Neural cell (in vitro differentiated cells): ENCODE measurements at regions not wholly inside any gene's neighbourhood (a gene's known extent, or its start where the extent isn't known, plus 50 kb on each side); places are given as distances from the start of the nearest gene placed in this dataset.

ENCODE experiments used
- H2AFZ ChIP-seq: fragments of 200-600, 300-800 bp; sonication (generic), shearing (Covaris generic); 2 replicates; pipeline ENCODE4 v1.6.0; 2014; ENCODE audit warnings: low read depth, mild to moderate bottlenecking, antibody characterized with exemption, low read length, moderate library complexity
- H3F3A ChIP-seq: fragments of 200-600 bp; shearing (Covaris generic); 2 replicates; pipeline ENCODE4 v1.6.1; 2016; ENCODE audit warnings: mild to moderate bottlenecking, moderate library complexity, mixed read lengths, antibody characterized with exemption, low read length; ENCODE audit not compliant: insufficient read depth, poor library complexity, severe bottlenecking
- H3K27ac ChIP-seq: fragments of 200-600, 300-800 bp; sonication (generic), shearing (Covaris generic); 2 replicates; pipeline ENCODE4 v1.5.1; 2014; ENCODE audit warnings: mild to moderate bottlenecking, low read length, moderate library complexity
- H3K27me3 ChIP-seq: fragments of 300-800, 200-600 bp; sonication (generic), shearing (Covaris generic); 2 replicates; pipeline ENCODE4 v1.6.0; 2014; ENCODE audit warnings: mild to moderate bottlenecking, low read depth, low read length, moderate library complexity; ENCODE audit not compliant: insufficient read depth
- H3K36me3 ChIP-seq: fragments of 300-800, 200-600 bp; sonication (generic), shearing (Covaris generic); 2 replicates; pipeline ENCODE4 v1.5.1; 2014; ENCODE audit warnings: mild to moderate bottlenecking, antibody characterized with exemption, low read length, moderate library complexity; ENCODE audit not compliant: insufficient read depth
- H3K4me2 ChIP-seq: fragments of 300-800, 200-600 bp; sonication (generic), shearing (Covaris generic); 2 replicates; pipeline ENCODE4 v1.6.0; 2014; ENCODE audit warnings: mild to moderate bottlenecking, low read length
- H3K4me3 ChIP-seq: fragments of 300-800, 200-600 bp; sonication (generic), shearing (Covaris generic); 2 replicates; pipeline ENCODE4 v1.5.1; 2014; ENCODE audit warnings: mild to moderate bottlenecking, low read length, moderate library complexity
- H3K79me2 ChIP-seq: fragments of 200-600 bp; shearing (Covaris generic); replicated peaks from 2 replicates; pipeline ENCODE4 v1.6.0; 2014; ENCODE audit warnings: mild to moderate bottlenecking, low read length, moderate library complexity; ENCODE audit not compliant: insufficient read depth
- H3K9ac ChIP-seq: fragments of 300-800, 200-600 bp; sonication (generic), shearing (Covaris generic); 2 replicates; pipeline ENCODE4 v1.6.1; 2016; ENCODE audit warnings: mild to moderate bottlenecking, low read length, mixed read lengths
- H3K9me2 ChIP-seq: fragments of 200-600 bp; shearing (Covaris generic); 2 replicates; pipeline ENCODE4 v1.6.1; 2016; ENCODE audit warnings: mild to moderate bottlenecking, low read length, mixed read lengths; ENCODE audit not compliant: insufficient read depth
- H3K9me3 ChIP-seq: fragments of 200-600, 300-800 bp; sonication (generic), shearing (Covaris generic); 2 replicates; pipeline ENCODE4 v1.6.1; 2016; ENCODE audit warnings: mild to moderate bottlenecking, mixed run types, low read length, moderate library complexity, mixed read lengths
- H4K20me1 ChIP-seq: fragments of 200-600 bp; shearing (Covaris generic); 2 replicates; pipeline ENCODE4 v1.6.1; 2016; ENCODE audit warnings: mild to moderate bottlenecking, mixed run types; ENCODE audit not compliant: insufficient read depth
- CTCF ChIP-seq: fragments of 450-650 bp; IDR thresholded peaks from 2 replicates; pipeline ENCODE4 v1.5.1; 2014; ENCODE audit warnings: antibody characterized with exemption, mild to moderate bottlenecking, moderate library complexity; ENCODE audit not compliant: poor library complexity, severe bottlenecking
- EP300 ChIP-seq: fragments of 450-650 bp; conservative IDR thresholded peaks from 2 replicates; pipeline ENCODE4 v1.6.1; 2014; ENCODE audit warnings: antibody characterized with exemption, mild to moderate bottlenecking, moderate library complexity; ENCODE audit not compliant: poor library complexity, severe bottlenecking
- EZH2 ChIP-seq: fragments of 200-600, 300-800 bp; shearing (Covaris generic), sonication (generic); IDR thresholded peaks from 2 replicates; pipeline ENCODE4 v1.6.1; 2014; ENCODE audit warnings: antibody characterized with exemption, low read length, borderline replicate concordance, mild to moderate bottlenecking; ENCODE audit not compliant: insufficient read depth, poor library complexity, severe bottlenecking
- MXI1 ChIP-seq: fragments of 450-650 bp; conservative IDR thresholded peaks from 2 replicates; pipeline ENCODE4 v1.6.1; 2014; ENCODE audit warnings: antibody characterized with exemption, mild to moderate bottlenecking; ENCODE audit not compliant: poor library complexity, severe bottlenecking
- POLR2AphosphoS5 ChIP-seq: IDR thresholded peaks from 2 replicates; pipeline ENCODE4 v1.6.1; 2012
- RAD21 ChIP-seq: fragments of 450-650 bp; conservative IDR thresholded peaks from 2 replicates; pipeline ENCODE4 v1.6.1; 2014; ENCODE audit warnings: antibody characterized with exemption, mild to moderate bottlenecking, moderate library complexity
- REST ChIP-seq: IDR thresholded peaks from 2 replicates; pipeline ENCODE4 v1.6.1; 2012; ENCODE audit warnings: borderline replicate concordance
- SMC3 ChIP-seq: fragments of 450-650 bp; conservative IDR thresholded peaks from 2 replicates; pipeline ENCODE4 v1.6.1; 2014; ENCODE audit warnings: antibody characterized with exemption, mild to moderate bottlenecking, moderate library complexity; ENCODE audit not compliant: poor library complexity
- TAF1 ChIP-seq: IDR thresholded peaks from 2 replicates; pipeline ENCODE4 v1.6.1; 2012; ENCODE audit warnings: low read depth

GRCh38 chr10:65196111-65196510 lies 1674.9 kb downstream of the REEP3 start:
- no peaks in the 10 kb centered on the region for H3F3A ChIP-seq
- no peaks in the 10 kb centered on the region for H4K20me1 ChIP-seq
- H3K4me2 ChIP-seq: no peak overlapping the region
- TF ChIP-seq CTCF: no peak
- no peak for TF ChIP-seq EP300
- TF ChIP-seq RAD21: no peak
- no peak for TF ChIP-seq SMC3
- TF ChIP-seq POLR2AphosphoS5: no peak
- no peaks in the 10 kb centered on the region for H3K27me3 ChIP-seq
- no peaks in the 10 kb centered on the region for H3K9me2 ChIP-seq
- H3K36me3 ChIP-seq: no peaks in the 10 kb centered on the region
- H3K27ac ChIP-seq: no peak overlapping the region
- no peaks in the 10 kb centered on the region for H3K79me2 ChIP-seq
- no peaks in the 10 kb centered on the region for H3K9me3 ChIP-seq
- no peak overlapping the region for H3K9ac ChIP-seq
- no peak overlapping the region for H3K4me3 ChIP-seq
- H2AFZ ChIP-seq: no peak overlapping the region

- Histone ChIP-seq H3K27me3 (no peaks in the 10 kb centered on the region), H3K4me3 (no peak overlapping the region), H3K9me3 (no peaks in the 10 kb centered on the region), H3F3A (no peaks in the 10 kb centered on the region), H3K9ac (no peak overlapping the region), H3K79me2 (no peaks in the 10 kb centered on the region), H3K36me3 (no peaks in the 10 kb centered on the region), H4K20me1 (no peaks in the 10 kb centered on the region), H2AFZ (no peak overlapping the region), H3K9me2 (no peaks in the 10 kb centered on the region), H3K4me2 (no peak overlapping the region), H3K27ac (no peak overlapping the region)
- TF ChIP-seq EZH2: no peak
- TF ChIP-seq POLR2AphosphoS5: no peak
Measured at GRCh38 chr10:65197935-65198334, 1676.7 kb downstream of the REEP3 start.

- Histone ChIP-seq H3K27ac (no peak overlapping the region), H3K9me3 (no peaks in the 10 kb centered on the region), H3K9me2 (no peaks in the 10 kb centered on the region), H2AFZ (no peak overlapping the region), H4K20me1 (no peaks in the 10 kb centered on the region), H3K4me3 (no peak overlapping the region), H3K4me2 (no peak overlapping the region), H3F3A (no peaks in the 10 kb centered on the region), H3K9ac (no peak overlapping the region), H3K36me3 (no peaks in the 10 kb centered on the region), H3K27me3 (no peaks in the 10 kb centered on the region), H3K79me2 (no peaks in the 10 kb centered on the region)
- no peak for TF ChIP-seq EZH2
- no peak for TF ChIP-seq MXI1
- TF ChIP-seq CTCF: no peak
- no peak for TF ChIP-seq EP300
- TF ChIP-seq SMC3: no peak
- TF ChIP-seq RAD21: no peak
- no peak for TF ChIP-seq REST
- no peak for TF ChIP-seq POLR2AphosphoS5
- no peak for TF ChIP-seq TAF1
Measured at GRCh38 chr10:65201491-65201890, 1680.3 kb downstream of the REEP3 start.
